ENCODE measurements at regions not wholly inside any gene's neighbourhood (a gene's known extent, or its start where the extent isn't known, plus 50 kb on each side); places are given as distances from the start of the nearest gene placed in this dataset.

GRCh38 chrX:6941041-6941440 lies 206.5 kb upstream of the STS start:
- TF ChIP-seq GATA2 (IDR thresholded peaks at IDR 0.05; ENCODE audit: low read depth, low read length) (no peak), GATA3 (IDR thresholded peaks at IDR 0.05; ENCODE audit: low read depth, low read length) (no peak)

- no peak for TF ChIP-seq GATA3 (IDR thresholded peaks at IDR 0.05; ENCODE audit: low read depth, low read length)
- TF ChIP-seq GATA2 (IDR thresholded peaks at IDR 0.05; ENCODE audit: low read depth, low read length): no peak
These were observed 217.1 kb upstream of the STS start for GRCh38 chrX:6930307-6930849.

GRCh38 chrX:6924443-6925077 lies 223.0 kb upstream of the STS start:
- TF ChIP-seq GATA3 (IDR thresholded peaks at IDR 0.05; ENCODE audit: low read depth, low read length) (no peak), GATA2 (IDR thresholded peaks at IDR 0.05; ENCODE audit: low read depth, low read length) (no peak)

- TF ChIP-seq GATA2 (IDR thresholded peaks at IDR 0.05; ENCODE audit: low read depth, low read length) (no peak), GATA3 (IDR thresholded peaks at IDR 0.05; ENCODE audit: low read depth, low read length) (no peak)
These were observed 229.8 kb upstream of the STS start for GRCh38 chrX:6917666-6918065.

- TF ChIP-seq GATA2 (IDR thresholded peaks at IDR 0.05; ENCODE audit: low read depth, low read length) (peak; percentile 26; the same call in 1 of the 2 replicates), GATA3 (IDR thresholded peaks at IDR 0.05; ENCODE audit: low read depth, low read length) (no peak)
These were observed 237.3 kb upstream of the STS start for GRCh38 chrX:6910218-6910617.

- TF ChIP-seq GATA2 (IDR thresholded peaks at IDR 0.05; ENCODE audit: low read depth, low read length) (no peak), GATA3 (IDR thresholded peaks at IDR 0.05; ENCODE audit: low read depth, low read length) (no peak)
These were observed 238.1 kb upstream of the STS start for GRCh38 chrX:6909396-6909795.

GRCh38 chrX:6906608-6907007 lies 240.9 kb upstream of the STS start:
- no peak for TF ChIP-seq GATA3 (IDR thresholded peaks at IDR 0.05; ENCODE audit: low read depth, low read length)
- no peak for TF ChIP-seq GATA2 (IDR thresholded peaks at IDR 0.05; ENCODE audit: low read depth, low read length)

GRCh38 chrX:6904156-6904555 lies 243.4 kb upstream of the STS start:
- no peak for TF ChIP-seq GATA2 (IDR thresholded peaks at IDR 0.05; ENCODE audit: low read depth, low read length)
- TF ChIP-seq GATA3 (IDR thresholded peaks at IDR 0.05; ENCODE audit: low read depth, low read length): no peak

GRCh38 chrX:6898371-6898770 lies 249.1 kb upstream of the STS start:
- TF ChIP-seq GATA3 (IDR thresholded peaks at IDR 0.05; ENCODE audit: low read depth, low read length) (no peak), GATA2 (IDR thresholded peaks at IDR 0.05; ENCODE audit: low read depth, low read length) (no peak)

GRCh38 chrX:6891404-6891803 lies 256.1 kb upstream of the STS start:
- TF ChIP-seq GATA3 (IDR thresholded peaks at IDR 0.05; ENCODE audit: low read depth, low read length) (no peak), GATA2 (IDR thresholded peaks at IDR 0.05; ENCODE audit: low read depth, low read length) (no peak)

GRCh38 chrX:6890544-6891261 lies 256.8 kb upstream of the STS start:
- TF ChIP-seq GATA3 (IDR thresholded peaks at IDR 0.05; ENCODE audit: low read depth, low read length): no peak
- no peak for TF ChIP-seq GATA2 (IDR thresholded peaks at IDR 0.05; ENCODE audit: low read depth, low read length)

GRCh38 chrX:6885909-6886308 lies 261.6 kb upstream of the STS start:
- TF ChIP-seq GATA3 (IDR thresholded peaks at IDR 0.05; ENCODE audit: low read depth, low read length) (no peak), GATA2 (IDR thresholded peaks at IDR 0.05; ENCODE audit: low read depth, low read length) (no peak)

GRCh38 chrX:6885396-6885795 lies 262.1 kb upstream of the STS start:
- TF ChIP-seq GATA3 (IDR thresholded peaks at IDR 0.05; ENCODE audit: low read depth, low read length): no peak
- TF ChIP-seq GATA2 (IDR thresholded peaks at IDR 0.05; ENCODE audit: low read depth, low read length): no peak

GRCh38 chrX:6861456-6861855 lies 286.1 kb upstream of the STS start:
- TF ChIP-seq GATA3 (IDR thresholded peaks at IDR 0.05; ENCODE audit: low read depth, low read length) (no peak), GATA2 (IDR thresholded peaks at IDR 0.05; ENCODE audit: low read depth, low read length) (no peak)

- no peak for TF ChIP-seq GATA3 (IDR thresholded peaks at IDR 0.05; ENCODE audit: low read depth, low read length)
- no peak for TF ChIP-seq GATA2 (IDR thresholded peaks at IDR 0.05; ENCODE audit: low read depth, low read length)
These were observed 289.8 kb upstream of the STS start for GRCh38 chrX:6857749-6858148.
